HG03103 (cell line): ENCODE measurements at regions not wholly inside any gene's neighbourhood (a gene's known extent, or its start where the extent isn't known, plus 50 kb on each side); places are given as distances from the start of the nearest gene placed in this dataset.

Experiments used
- ATAC-seq: cut with Tn5 transposase; IDR thresholded peaks from one replicate; pipeline ENCODE4 v1.9.1; 2021; ENCODE audit warnings: low read depth; ENCODE audit not compliant: unreplicated experiment

GRCh38 chr10:105953861-105954260, 1210.6 kb downstream of the SORCS1 start:
- ATAC-seq: no peak

DNA sequence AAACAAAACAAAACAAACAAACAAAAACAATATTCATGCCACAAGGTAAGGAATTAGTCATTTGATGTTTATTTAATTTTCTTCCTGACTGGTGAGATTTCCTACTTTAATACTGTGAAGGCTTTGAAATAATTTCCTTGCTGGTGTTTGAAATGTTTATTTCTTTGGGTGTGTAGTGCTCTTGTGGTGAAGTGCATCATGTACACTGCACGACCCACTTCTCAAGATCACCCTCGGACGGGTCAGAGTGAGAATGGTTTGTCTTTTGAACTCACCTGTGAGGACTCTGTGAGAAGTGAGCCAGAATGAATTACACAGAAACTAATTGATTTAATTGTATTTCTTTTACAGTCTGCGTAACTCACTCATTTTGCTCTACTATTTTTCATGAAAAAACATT, 1211.5 kb downstream of the SORCS1 start:
- ATAC-seq: no peak

DNA sequence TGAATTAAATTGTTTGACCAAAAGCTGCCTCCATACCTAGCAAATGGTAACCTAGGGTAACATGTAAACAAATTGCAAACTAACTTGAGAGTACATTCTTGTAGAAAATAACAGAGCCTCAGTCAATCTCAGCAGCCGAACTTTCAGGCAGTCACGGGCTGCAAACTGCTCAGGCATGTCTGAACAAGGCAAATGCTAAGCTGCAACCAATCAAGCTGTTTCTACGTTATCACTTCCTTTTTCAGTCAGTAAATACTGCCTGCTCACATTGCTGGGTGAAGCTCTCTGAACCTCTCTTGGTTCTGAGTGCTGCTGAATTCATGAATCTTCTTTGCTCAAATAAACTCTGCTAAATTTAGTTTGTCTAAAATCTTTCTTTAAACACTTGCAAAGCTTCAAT, 1212.4 kb downstream of the SORCS1 start:
- ATAC-seq: peak; percentile 97

DNA sequence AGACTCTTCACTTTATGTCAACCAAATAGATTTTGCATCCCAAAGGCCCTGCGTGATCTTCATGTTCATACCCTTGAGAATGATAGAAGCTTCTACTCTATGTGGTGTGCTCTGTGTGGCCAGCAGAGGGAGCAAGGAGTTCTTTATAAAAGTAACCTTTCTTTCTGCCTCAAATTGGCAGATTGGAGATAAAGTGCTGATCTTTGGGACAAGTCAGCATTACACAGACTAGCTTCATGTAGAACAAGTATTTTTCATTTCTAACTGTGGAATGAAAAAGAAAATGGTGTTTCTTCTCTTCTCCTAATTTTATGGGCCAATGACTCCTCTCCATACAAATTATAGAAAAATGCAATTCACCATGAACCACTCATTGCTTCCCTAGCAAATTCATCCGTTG, 1214.1 kb downstream of the SORCS1 start:
- peak; percentile 41 for ATAC-seq

DNA sequence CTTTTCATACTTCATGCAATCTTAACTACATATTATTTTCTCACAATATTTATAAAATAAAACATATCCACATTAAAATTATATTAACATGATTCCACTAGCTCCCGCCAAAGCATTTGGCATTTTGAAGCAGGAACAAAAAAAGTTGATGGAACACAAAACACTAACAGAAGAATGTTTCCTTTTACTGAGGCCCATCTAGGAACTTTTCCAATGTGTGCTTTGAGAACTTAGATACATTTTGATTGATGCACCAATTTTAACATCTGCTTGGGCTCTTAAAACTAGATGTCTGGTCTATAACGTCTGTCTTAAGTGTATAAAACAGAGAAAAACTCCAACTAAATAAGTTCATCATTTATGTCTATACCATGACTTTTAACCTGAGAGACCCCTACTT, 1214.8 kb downstream of the SORCS1 start:
- ATAC-seq: no peak

- ATAC-seq: no peak
These were observed 1239.3 kb downstream of the SORCS1 start for GRCh38 chr10:105925045-105925785.

GRCh38 chr10:105921348-105921747, 1243.2 kb downstream of the SORCS1 start:
- no peak for ATAC-seq

- ATAC-seq: no peak
These were observed 1250.1 kb downstream of the SORCS1 start for GRCh38 chr10:105914432-105914831.

GRCh38 chr10:105908701-105909100, 1255.8 kb downstream of the SORCS1 start:
- ATAC-seq: no peak

DNA sequence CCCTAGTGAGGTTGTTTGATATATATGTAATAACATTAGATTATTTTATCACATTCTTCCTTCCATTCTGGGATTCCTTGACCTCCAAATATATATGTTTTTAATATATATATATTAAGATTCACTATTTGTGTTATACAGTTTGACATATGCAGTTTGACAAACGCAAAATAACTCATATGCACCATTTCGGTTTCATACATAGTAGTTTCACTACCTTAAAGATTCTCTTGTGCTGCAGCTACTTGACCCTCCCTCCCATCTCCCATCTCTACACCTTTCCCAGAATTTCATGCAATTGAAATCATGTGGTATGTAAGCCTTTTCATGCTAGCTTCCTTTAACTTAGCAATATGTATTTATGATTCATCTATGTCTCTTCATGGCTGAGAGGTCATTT, 1244.4 kb downstream of the SORCS3 start:
- no peak for ATAC-seq

DNA sequence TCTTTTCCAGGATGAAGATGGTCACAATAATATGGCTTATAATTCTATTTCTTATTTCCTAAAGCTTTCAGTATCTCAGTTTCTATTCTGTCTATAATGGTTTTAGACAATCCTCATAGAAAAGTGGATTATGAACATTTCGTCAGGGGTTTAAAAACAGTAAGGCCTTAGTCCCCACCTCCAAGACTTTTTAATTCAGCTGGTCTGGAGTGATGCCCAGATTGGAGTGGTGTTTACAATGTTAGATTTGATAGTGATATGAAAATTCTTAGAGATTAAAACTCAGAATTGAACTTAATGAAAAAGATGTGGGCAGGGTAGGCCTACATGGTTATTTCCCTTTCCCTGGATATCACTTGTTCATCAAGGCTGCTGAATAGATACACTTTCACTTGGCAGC, 1238.3 kb downstream of the SORCS3 start:
- no peak for ATAC-seq

- no peak for ATAC-seq
These were observed 1234.0 kb downstream of the SORCS3 start for GRCh38 chr10:105875050-105875449.

GRCh38 chr10:105872665-105873064, 1231.6 kb downstream of the SORCS3 start:
- no peak for ATAC-seq

- no peak for ATAC-seq
These were observed 1227.8 kb downstream of the SORCS3 start for GRCh38 chr10:105868935-105869334.

GRCh38 chr10:105864854-105865253, 1223.8 kb downstream of the SORCS3 start:
- ATAC-seq: no peak

GRCh38 chr10:105857268-105858264, 1216.5 kb downstream of the SORCS3 start:
- no peak for ATAC-seq

DNA sequence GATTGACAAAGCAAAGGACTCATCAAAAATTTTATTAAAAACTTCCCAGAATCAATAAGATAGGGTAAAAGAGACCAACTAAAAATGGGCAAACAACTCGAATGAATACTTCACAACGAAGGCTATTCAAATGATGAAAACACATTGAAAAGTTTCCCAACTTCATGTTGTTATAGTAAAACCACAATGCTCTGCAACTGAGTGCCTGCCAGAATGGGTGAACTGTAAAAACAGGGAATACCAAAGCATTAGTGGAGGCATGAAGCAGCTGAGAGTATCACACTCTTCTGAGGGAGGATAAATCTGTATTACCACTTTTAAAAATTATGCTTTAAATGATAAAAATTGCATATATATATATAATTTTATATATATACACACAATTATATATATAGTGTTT, 1214.7 kb downstream of the SORCS3 start:
- no peak for ATAC-seq

DNA sequence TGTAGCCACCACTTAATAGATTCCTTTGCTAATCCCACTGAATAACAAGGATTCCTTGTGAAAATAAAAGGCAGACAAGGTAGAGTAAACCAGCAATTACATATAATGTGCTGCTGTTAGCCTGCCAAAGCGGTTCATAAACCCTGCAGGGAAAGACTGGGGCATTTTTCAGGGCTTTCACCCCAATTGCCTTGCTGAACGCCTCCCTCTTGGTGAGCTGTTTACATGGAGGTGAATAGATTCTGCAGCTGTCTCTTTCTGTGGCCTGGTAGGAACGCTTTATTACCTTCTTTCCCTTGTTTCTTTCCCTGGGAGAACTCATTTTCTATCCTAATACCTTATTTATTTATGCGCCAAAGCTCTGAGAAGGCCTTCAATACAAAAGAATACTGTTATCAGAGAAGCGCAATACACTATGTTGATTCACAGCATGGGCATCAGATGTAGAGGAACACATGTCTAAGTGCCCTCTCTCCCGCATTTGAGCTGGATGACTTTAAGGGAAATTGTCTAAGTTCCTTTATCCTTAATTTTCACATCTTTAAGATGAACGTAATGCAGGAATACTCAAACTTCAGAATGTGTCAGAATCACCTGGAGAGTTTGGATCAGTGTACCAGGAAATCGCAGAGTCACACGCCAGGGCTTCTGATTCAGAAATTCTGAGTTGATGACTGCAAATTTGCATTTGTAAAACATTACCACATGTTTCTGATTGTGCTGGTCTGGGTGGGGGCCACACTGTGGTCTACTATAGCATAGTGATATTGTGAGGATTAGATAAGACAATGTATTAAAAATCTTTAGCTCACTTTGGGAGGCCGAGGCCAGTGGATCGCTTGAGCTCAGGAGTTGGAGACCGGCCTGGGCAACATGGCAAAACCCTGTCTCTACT, 1203.8 kb downstream of the SORCS3 start:
- no peak for ATAC-seq

- ATAC-seq: no peak
These were observed 1203.2 kb downstream of the SORCS3 start for GRCh38 chr10:105844241-105844640.

DNA sequence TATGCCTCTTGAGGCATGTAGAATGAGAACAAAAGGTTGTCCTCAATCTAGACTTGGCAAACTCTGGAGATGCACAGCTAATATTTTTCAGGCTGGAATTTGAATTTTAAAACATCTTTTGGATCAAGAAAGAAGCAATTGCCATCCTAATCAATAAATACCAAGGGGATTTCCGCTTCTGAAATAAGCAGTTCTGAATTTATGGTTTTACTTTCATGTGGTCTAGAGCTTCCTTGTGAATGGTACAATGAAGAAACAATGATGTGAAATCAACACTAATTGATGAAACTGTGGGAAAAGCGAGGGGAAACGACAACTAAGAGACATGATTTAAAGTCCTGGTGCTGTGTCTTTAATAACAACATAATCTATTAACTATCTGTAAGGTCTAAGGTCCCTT, 1202.7 kb downstream of the SORCS3 start:
- no peak for ATAC-seq
